ENCODE measurements at regions not wholly inside any gene's neighbourhood (a gene's known extent, or its start where the extent isn't known, plus 50 kb on each side); places are given as distances from the start of the nearest gene placed in this dataset.
"Not testable (repeated sequence)": the region's sequence is repeated elsewhere in the genome, so short reads cannot be mapped to it uniquely, and the experiment has no call there.

GRCh38 chr2:8380026-8380425, 301.8 kb upstream of the ID2 start:
- TF ChIP-seq CTCF (IDR thresholded peaks at IDR 0.05; ENCODE audit: low read depth, low read length), result no peak
- H3K4me3 ChIP-seq (ENCODE audit: low read depth, low read length), result no peak overlapping the region

DNA sequence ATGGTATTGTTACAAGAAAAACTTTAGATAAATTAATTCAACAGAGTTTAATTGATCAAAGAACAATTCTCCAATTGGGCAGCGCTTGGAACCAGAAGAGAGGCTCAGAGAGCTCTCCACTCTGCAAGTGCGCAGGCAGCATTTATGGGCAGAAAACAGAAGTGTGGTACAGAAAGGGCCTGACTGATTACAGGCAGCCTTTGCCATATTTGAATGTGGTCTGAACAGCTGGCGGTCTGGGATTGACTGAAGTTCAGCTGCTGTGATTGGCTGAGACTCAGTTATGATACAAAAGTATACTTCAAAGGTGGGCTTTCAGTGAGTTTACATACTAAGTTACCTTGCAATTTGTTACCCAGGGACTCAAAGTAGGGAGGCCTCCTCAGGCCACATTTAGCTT, 301.3 kb upstream of the ID2 start:
- H3K4me3 ChIP-seq (ENCODE audit: low read depth, low read length), result no peak overlapping the region

DNA sequence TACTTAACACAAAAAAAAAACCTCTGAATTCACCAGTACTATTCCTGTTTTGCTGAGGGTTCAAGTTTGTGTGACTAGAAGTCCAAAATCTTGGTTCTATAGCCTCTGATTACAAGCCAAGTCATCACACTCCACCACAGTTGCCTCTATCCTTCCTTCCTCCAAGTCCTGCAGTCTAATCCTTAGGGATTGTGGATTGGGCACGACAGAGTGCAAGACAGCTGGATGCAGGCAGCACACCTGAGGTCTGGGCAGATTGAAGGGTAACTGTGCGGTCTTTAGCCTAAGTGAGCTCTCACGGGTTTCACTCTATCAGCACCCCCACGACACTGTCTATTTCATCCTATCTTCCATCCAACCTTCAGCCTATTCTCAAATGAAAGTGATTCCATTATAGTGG, 299.4 kb upstream of the ID2 start:
- TF ChIP-seq CTCF (IDR thresholded peaks at IDR 0.05; ENCODE audit: low read depth, low read length), result no peak
- H3K4me3 ChIP-seq (ENCODE audit: low read depth, low read length), result no peak overlapping the region

More for the DNA sequence above, 301.3 kb upstream of the ID2 start:
- no peak for TF ChIP-seq CTCF (IDR thresholded peaks at IDR 0.05; ENCODE audit: low read depth, low read length)

- not testable (repeated sequence) for H3K4me3 ChIP-seq (ENCODE audit: low read depth, low read length)
Observed at GRCh38 chr2:8386748-8387147, 295.1 kb upstream of the ID2 start.

DNA sequence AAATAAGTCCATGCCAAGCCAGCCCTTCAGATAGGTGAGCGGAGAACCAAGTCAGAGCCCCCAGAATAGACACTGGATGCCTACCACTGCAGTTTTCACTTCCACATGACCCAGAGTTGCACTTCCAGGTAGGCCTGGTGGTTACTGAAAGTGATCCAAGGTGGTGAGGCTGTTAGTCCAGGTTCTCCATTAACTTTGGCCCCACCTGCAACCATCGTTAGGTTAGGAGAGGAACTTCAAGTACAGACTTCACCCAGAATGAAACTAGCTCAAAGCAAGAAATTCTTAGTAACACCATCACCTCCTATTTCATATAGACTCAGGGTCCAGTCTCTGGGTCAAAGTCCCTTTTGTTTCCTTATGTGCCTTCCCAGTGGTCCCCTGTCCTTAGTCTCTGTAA, 293.1 kb upstream of the ID2 start:
- H3K4me3 ChIP-seq (ENCODE audit: low read depth, low read length), result no peak overlapping the region
- TF ChIP-seq CTCF (IDR thresholded peaks at IDR 0.05; ENCODE audit: low read depth, low read length), result no peak

DNA sequence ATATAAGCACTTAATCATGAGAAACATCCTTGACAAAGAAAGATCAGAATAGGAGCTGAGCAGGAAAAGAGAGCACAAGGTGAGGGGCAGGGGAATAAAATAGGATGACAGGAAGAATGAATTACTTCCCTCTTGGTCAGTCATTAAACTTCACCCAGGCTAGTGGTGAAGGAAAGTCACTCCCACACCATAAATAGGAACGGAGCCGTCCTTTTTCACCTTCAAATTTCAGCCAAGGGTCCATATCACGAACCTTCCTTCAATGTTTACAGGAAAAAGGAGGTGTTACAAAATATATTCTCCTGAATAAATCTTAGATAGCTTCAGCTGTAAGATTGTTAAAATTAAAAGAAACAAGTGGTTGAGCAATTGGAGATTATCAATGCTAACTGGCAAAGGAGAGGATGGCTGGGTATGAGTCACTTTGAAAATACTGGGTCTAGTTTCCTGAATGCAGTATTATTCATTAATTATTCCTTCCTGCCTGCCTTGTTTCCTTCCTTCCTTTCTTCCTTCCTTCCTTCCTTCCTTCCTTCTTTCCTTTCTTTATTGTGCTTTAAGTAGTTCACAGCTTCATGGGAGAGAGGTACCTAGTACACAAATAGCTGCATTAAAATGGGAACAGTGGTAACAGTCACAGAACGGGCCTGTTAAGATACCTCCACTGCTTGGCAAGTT, 292.3 kb upstream of the ID2 start:
- no peak for TF ChIP-seq CTCF (IDR thresholded peaks at IDR 0.05; ENCODE audit: low read depth, low read length)

DNA sequence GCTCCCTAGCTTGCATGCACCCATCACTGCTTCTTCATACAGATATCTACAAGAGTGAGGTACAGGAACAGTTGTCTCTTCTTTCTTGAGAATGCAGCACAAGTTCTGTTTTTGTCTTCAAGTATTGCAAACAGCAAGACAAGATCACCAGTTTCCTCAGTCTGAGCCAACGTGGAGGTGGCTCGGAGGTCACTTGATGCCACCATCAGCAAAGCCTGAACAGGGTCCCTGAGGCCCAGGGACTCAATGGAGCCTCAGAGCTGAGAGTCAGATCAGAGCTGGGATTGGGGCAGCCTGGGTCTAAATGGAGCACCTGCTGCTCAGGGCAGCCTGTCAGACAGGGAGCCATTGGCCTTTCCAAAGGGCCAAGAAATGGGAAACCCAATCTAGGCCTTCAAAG, 290.7 kb upstream of the ID2 start:
- no peak overlapping the region for H3K4me3 ChIP-seq (ENCODE audit: low read depth, low read length)
- no peak for TF ChIP-seq CTCF (IDR thresholded peaks at IDR 0.05; ENCODE audit: low read depth, low read length)

More for the DNA sequence above, 292.3 kb upstream of the ID2 start:
- no peak overlapping the region for H3K4me3 ChIP-seq (ENCODE audit: low read depth, low read length)

- no peak for TF ChIP-seq CTCF (IDR thresholded peaks at IDR 0.05; ENCODE audit: low read depth, low read length)
- no peak overlapping the region for H3K4me3 ChIP-seq (ENCODE audit: low read depth, low read length)
Observed at GRCh38 chr2:8391584-8391983, 290.3 kb upstream of the ID2 start.
